Tongue (tissue), 1 donor: ENCODE measurements at regions not wholly inside any gene's neighbourhood (a gene's known extent, or its start where the extent isn't known, plus 50 kb on each side); places are given as distances from the start of the nearest gene placed in this dataset.

ENCODE experiments used
- DNase-seq: peaks from one replicate; pipeline ENCODE4 v3.0.0-alpha.2; 2015

DNA sequence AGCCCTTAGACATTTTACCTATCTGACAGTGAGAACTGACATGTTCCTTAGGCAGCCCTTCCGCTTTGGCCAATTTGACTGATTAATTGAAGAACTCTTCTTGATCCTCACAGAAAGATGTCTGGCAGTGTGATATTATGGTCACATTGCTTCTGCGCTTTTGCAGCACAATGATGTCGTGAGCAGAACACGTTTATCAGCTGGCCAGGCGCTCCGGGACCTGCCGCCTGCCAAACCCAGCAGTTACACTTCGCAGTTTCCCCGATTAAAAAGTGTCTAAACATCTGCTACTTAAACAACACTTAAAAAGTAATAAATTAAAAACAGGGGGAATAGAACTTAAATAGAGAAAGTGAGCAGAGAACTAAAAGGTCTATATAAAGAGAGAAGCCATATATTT, 103.5 kb upstream of the ETS2 start:
- DNase-seq, result no peak

DNA sequence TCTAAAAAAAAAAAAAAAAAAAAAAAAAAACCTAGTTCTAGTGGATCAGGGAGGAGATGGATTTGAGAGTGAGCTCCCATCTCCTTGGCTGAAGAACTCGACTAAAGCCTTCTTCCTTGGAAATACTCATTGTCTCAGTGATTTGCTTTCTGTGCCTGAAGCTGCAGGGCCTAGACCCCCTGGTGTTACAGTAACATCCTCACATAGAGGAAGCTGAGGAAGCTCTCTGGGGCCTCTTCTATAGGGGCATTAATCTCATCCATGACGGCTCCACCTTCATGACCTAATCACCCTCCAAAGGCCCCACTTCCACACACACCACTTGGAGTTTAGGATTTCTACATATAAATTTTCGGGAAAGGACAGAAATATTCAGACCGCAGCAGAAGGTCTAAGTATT, 95.9 kb upstream of the ETS2 start:
- DNase-seq, result no peak

DNA sequence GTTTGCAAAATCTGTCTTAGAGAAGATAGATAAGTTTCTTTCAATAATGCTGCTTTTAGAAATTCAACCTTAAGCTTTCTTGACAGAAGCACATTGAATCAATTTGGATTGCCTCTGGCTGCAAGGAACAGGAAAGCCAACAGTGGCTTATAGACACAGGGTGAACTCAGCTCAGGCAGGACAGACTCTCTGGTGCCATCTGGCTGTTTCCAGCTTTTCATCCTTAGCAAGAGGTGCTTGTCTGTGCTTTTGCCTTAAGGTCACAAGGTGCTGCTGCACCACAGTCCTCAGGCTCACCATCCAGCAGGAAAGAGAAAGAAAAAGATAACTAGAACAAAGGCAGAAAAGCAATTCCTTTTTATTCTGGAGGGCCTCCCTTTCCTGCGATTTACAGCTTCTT, 93.7 kb upstream of the ETS2 start:
- peak; percentile 51 for DNase-seq

DNA sequence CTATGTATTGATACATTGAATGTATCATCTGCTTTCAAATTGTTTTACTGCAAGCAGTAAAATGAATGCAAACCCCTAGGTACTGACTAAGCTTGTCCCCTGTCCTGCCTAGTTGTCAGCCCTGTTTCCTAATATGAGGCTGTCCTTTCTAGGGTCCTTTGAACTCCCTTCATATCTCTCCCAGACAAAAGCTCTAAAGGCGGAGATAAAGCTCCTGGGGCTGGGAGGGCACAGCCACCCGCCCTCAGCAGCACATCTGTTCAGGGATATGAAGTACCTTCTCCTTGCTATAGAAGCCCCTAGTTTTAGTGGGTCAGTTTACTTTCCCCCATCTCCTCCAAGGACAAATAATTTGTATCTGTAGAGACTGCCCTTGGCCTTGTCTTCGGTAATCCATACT, 93.1 kb upstream of the ETS2 start:
- no peak for DNase-seq

DNA sequence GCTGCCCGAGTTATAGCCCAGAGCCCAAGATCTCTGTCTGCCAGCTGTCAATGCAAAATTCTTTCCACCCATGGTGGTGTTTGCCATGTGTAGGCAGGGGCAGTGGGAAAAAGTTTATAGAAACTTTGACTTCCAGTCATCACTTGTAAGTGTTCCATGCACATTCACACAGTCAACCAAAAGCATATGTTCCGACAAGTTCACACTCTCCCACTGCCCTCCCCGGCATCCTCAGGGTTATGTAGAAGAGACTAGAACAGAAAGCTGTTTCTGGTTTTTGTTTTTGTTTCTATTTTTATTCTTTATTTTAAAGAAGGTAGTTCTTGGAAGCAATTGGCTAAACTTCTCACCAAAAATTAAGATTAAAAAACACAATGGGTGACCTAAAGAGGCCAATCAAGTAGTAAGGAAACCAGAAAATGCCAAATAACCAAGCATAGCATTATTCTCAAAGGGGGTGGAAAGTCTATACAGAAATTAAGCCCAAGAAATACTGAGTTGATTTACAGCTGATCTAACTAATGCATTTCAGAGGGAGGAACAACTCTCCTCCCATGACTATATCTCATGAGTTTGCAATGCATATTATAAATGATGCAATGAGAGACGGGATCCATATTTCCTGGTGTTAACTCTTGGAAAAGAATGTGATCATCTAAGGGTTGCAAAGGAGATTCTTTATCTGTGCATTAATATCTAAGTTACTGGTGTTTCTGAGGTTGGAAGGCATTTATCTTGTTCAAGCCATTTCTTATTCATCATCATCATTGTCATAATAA, 91.5 kb upstream of the ETS2 start:
- no peak for DNase-seq

DNA sequence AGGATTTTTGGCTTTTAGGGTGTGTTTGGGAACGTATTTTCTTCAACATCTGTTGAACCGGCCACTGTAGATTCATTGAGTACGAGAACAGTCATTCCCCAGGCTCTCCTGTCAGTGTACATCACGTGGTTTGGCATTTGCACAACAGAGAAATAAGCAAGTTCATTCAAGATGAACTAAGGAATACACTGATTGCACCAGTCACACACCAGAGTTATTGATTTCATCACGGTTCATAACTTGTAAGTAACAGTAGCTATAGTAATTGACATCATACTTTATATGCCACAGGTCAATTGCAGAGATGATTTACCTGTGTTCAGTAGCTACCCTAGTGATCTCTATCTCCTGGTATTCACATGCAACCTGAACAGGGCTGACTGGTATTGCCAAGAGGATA, 90.7 kb upstream of the ETS2 start:
- no peak for DNase-seq

GRCh38 chr21:38716088-38716487, 89.6 kb upstream of the ETS2 start:
- no peak for DNase-seq

GRCh38 chr21:38716942-38717341, 88.8 kb upstream of the ETS2 start:
- DNase-seq, result no peak

DNA sequence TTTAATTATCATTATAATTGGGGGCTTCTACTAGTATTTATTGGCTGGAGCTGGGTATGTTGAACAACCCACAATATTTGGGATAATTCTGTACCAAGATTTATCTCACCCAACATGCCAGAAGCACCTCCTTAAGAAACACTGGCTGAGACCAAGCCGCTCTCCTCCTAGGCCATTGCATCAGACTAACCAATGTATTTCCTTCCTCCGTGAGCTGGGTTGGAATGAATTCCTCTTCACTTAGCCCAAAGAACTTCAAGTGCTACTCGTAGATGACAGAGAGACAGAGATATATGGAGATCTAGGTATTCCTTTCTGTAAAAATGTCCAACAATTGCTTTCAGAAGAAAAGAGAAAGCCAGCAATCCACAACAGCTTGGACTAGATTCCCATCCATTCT, 87.2 kb upstream of the ETS2 start:
- DNase-seq, result no peak

GRCh38 chr21:38720074-38720473, 85.7 kb upstream of the ETS2 start:
- DNase-seq, result no peak

GRCh38 chr21:38721055-38721454, 84.7 kb upstream of the ETS2 start:
- no peak for DNase-seq

DNA sequence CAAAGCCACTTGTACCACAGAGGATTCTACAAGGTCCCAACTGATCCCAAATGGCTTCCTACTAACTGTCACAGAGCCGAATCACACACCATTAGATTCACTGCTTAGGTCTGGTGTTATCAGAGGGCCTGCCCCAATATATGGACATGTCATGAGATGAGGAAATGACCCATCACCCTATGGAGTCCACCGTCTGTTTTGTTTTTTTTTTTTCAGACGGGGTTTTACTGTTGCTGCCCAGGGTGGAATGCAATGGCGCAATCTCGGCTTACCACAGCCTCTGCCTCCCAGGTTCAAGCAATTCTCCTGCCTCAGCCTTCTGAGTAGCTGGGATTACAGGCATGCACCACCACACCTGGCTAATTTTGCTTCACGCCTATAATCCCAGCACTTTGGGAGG, 83.8 kb upstream of the ETS2 start:
- DNase-seq, result no peak

- no peak for DNase-seq
These were observed 80.3 kb upstream of the ETS2 start for GRCh38 chr21:38725196-38726157.

GRCh38 chr21:38726482-38726881, 79.2 kb upstream of the ETS2 start:
- DNase-seq, result no peak

- no peak for DNase-seq
These were observed 76.4 kb upstream of the ETS2 start for GRCh38 chr21:38729291-38729690.

DNA sequence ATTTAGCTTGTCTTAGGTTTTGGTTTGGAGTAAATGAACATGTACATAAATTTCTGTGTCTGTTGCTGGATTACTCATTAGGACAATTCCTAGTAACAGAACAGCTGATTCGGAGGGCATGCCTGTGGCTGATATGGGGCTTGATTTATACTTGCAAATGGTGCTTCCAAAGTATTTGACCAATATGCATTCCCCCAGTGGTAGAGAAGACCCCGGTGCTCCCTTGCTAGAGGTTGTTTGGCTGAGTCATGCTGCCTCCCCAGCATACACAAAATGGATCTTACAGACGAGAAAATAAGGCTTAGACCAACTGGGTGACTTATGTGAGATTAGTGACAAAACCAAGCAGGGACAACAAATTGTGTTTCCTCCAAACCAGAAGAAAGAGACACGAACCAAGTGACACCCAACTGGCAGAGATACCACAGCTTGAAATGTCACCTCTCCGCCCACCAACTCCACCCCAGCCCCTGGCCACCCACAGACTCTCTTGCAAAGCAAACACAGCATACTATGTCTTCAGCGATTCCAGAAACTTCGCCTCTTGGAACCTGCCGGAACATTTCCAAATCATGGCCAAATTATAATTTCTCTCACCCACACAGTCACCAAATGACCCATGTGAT, 75.9 kb upstream of the ETS2 start:
- DNase-seq, result no peak

GRCh38 chr21:38733972-38734546, 71.7 kb upstream of the ETS2 start:
- DNase-seq, result peak; percentile 90

DNA sequence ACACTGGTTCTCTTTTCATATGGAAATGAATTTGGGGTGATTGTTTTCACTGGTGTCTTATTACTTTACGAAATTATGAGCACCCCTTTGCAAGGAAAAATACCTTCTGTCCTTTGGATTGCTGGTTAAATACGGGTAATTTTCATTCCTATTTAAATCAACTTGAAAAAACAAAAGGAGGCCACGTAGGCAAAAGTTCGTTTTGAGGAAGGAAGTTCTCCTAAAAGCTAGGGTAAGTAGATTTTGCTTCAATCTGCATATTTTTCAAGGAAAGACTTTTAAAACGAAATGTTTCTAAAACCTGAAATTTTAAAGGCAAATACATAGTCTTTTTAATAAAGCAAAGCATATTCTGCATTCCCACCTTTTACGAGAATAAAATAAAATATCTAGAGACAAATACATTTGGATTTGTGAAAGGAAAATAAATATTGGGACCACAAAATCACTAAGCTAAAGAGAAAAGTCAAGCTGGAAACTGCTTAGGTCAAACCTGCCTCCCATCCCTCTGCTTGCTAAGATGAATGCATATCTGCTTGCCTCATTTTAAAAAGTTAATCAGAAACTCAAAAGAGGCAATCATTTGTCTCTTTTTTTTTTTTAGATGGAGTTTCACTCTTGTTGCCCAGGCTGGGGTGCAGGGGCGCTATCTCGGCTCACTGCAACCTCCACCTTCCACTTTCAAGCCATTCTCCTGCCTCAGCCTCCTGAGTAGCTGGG, 70.9 kb upstream of the ETS2 start:
- DNase-seq, result no peak

GRCh38 chr21:38735626-38736206, 70.0 kb upstream of the ETS2 start:
- DNase-seq, result no peak

DNA sequence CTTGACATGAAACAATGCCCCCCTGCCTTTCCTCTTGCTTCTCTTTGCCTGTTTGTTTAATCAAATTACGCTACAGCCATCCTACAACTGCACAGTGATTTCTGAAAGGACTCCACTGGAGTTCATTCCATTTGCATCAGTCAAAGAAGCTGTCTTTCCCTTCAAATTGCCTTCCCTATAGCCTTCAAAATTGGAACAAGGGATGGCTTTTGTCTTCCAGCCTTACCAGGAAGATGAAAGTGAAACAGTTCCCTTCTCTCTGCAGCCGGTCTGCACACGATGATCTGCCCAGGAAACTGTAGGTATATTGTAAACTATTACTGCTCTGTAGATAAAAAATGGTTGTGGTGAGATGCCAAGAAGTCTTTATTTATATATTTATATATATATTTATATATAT, 65.6 kb upstream of the ETS2 start:
- DNase-seq, result no peak

- DNase-seq, result no peak
These were observed 64.4 kb upstream of the ETS2 start for GRCh38 chr21:38741092-38741949.
